ENCODE measurements at regions not wholly inside any gene's neighbourhood (a gene's known extent, or its start where the extent isn't known, plus 50 kb on each side); places are given as distances from the start of the nearest gene placed in this dataset.

DNA sequence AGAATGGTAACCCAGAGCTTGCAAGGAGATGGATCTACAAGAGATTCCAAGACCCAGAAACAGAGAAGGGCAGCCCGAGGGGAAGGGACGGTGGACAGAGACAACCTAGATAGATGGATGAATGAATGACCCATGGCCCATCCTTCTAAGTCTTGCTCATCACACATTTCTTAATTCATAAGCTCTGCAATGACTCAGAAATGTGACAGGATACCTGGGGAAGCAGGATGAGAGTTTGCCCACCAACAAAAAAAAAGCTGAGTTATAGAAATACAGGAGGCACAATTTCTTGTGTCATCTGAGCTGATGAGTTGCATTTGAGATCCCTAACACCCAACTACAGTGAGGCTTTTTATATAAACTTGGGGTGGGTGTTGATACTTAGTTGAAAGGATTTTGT, 76.6 kb downstream of the CNTN3 start:
- TF ChIP-seq, protein P1, sequence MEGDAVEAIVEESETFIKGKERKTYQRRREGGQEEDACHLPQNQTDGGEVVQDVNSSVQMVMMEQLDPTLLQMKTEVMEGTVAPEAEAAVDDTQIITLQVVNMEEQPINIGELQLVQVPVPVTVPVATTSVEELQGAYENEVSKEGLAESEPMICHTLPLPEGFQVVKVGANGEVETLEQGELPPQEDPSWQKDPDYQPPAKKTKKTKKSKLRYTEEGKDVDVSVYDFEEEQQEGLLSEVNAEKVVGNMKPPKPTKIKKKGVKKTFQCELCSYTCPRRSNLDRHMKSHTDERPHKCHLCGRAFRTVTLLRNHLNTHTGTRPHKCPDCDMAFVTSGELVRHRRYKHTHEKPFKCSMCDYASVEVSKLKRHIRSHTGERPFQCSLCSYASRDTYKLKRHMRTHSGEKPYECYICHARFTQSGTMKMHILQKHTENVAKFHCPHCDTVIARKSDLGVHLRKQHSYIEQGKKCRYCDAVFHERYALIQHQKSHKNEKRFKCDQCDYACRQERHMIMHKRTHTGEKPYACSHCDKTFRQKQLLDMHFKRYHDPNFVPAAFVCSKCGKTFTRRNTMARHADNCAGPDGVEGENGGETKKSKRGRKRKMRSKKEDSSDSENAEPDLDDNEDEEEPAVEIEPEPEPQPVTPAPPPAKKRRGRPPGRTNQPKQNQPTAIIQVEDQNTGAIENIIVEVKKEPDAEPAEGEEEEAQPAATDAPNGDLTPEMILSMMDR (IDR thresholded peaks at IDR 0.05), result no peak
- TF ChIP-seq POLR2AphosphoS5 (IDR thresholded peaks at IDR 0.05), result no peak
- no peak for TF ChIP-seq EP300 (IDR thresholded peaks at IDR 0.05)
- no peak for TF ChIP-seq POLR2A (IDR thresholded peaks at IDR 0.05; ENCODE audit: low read depth)
